ENCODE measurements at regions not wholly inside any gene's neighbourhood (a gene's known extent, or its start where the extent isn't known, plus 50 kb on each side); places are given as distances from the start of the nearest gene placed in this dataset.

DNA sequence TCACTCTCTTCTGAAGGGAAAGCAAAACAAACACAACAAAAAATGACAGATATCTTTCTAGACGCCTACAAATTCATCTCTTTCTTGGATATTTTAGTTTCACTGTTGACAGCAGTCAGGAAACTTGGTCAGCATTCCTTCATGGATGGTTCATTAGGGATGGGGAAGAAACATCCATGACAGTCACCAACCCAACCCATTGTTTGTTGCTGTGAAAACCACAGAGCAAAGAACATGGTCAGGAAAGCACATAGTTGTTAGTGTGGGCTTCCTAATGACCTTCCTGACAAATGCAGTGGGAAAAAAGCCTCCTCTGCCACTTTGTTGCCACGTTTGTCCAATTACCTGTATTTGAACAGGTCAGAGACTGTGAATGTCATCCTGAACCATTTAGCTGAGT, 139.8 kb upstream of the SNX19 start:
- TF ChIP-seq, protein P1, sequence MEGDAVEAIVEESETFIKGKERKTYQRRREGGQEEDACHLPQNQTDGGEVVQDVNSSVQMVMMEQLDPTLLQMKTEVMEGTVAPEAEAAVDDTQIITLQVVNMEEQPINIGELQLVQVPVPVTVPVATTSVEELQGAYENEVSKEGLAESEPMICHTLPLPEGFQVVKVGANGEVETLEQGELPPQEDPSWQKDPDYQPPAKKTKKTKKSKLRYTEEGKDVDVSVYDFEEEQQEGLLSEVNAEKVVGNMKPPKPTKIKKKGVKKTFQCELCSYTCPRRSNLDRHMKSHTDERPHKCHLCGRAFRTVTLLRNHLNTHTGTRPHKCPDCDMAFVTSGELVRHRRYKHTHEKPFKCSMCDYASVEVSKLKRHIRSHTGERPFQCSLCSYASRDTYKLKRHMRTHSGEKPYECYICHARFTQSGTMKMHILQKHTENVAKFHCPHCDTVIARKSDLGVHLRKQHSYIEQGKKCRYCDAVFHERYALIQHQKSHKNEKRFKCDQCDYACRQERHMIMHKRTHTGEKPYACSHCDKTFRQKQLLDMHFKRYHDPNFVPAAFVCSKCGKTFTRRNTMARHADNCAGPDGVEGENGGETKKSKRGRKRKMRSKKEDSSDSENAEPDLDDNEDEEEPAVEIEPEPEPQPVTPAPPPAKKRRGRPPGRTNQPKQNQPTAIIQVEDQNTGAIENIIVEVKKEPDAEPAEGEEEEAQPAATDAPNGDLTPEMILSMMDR (IDR thresholded peaks at IDR 0.05; ENCODE audit: insufficient read depth, low read length, poor library complexity, severe bottlenecking) = no peak
- TF ChIP-seq EZH2phosphoT487 (conservative IDR thresholded peaks at IDR 0.05; ENCODE audit: low read length) = no peak

Measured in SU-DHL-6 (cell line).